ENCODE measurements at regions not wholly inside any gene's neighbourhood (a gene's known extent, or its start where the extent isn't known, plus 50 kb on each side); places are given as distances from the start of the nearest gene placed in this dataset.

DNA sequence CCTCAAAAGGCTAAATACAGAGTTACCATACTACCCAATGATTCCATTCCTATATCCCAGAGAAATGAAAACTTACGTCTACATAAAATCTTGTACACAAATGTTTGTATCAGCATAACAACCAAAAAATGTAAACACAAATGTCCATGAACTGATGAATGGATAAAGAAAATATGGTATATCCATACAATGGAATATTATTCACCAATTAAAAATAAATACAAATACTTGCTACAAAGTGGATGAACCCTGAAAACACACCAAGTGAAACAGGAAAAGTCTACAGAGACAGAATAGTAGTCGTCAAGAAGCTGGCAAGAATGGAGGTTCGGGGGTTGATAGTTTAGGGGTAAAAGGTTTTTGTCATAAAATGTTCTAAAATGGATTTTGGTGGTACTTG lies 54.0 kb upstream of the ANKRD28 start:
- Histone ChIP-seq H3K9me3 (peaks cover 0 to 5% (median 0%) of the 10 kb centered on the region in 3 donors), H3K36me3 (no peaks in the 10 kb centered on the region), H3K4me3 (no peak overlapping the region), H3K27ac (no peak overlapping the region), H3K27me3 (no peaks in the 10 kb centered on the region), H3K4me1 (no peaks in the 10 kb centered on the region)
- ATAC-seq: no peak
- 97 to 98% methylated on average over 3 of the region's 3 CpGs for WGBS, 2 donors (ENCODE audit: low coverage in 1 of 2)
- TF ChIP-seq, protein P1, sequence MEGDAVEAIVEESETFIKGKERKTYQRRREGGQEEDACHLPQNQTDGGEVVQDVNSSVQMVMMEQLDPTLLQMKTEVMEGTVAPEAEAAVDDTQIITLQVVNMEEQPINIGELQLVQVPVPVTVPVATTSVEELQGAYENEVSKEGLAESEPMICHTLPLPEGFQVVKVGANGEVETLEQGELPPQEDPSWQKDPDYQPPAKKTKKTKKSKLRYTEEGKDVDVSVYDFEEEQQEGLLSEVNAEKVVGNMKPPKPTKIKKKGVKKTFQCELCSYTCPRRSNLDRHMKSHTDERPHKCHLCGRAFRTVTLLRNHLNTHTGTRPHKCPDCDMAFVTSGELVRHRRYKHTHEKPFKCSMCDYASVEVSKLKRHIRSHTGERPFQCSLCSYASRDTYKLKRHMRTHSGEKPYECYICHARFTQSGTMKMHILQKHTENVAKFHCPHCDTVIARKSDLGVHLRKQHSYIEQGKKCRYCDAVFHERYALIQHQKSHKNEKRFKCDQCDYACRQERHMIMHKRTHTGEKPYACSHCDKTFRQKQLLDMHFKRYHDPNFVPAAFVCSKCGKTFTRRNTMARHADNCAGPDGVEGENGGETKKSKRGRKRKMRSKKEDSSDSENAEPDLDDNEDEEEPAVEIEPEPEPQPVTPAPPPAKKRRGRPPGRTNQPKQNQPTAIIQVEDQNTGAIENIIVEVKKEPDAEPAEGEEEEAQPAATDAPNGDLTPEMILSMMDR (IDR thresholded peaks at IDR 0.05): no peak
- no peak for TF ChIP-seq POLR2AphosphoS5 (IDR thresholded peaks at IDR 0.05)
- TF ChIP-seq EP300 (IDR thresholded peaks at IDR 0.05): no peak
- TF ChIP-seq POLR2A (IDR thresholded peaks at IDR 0.05): no peak

DNA sequence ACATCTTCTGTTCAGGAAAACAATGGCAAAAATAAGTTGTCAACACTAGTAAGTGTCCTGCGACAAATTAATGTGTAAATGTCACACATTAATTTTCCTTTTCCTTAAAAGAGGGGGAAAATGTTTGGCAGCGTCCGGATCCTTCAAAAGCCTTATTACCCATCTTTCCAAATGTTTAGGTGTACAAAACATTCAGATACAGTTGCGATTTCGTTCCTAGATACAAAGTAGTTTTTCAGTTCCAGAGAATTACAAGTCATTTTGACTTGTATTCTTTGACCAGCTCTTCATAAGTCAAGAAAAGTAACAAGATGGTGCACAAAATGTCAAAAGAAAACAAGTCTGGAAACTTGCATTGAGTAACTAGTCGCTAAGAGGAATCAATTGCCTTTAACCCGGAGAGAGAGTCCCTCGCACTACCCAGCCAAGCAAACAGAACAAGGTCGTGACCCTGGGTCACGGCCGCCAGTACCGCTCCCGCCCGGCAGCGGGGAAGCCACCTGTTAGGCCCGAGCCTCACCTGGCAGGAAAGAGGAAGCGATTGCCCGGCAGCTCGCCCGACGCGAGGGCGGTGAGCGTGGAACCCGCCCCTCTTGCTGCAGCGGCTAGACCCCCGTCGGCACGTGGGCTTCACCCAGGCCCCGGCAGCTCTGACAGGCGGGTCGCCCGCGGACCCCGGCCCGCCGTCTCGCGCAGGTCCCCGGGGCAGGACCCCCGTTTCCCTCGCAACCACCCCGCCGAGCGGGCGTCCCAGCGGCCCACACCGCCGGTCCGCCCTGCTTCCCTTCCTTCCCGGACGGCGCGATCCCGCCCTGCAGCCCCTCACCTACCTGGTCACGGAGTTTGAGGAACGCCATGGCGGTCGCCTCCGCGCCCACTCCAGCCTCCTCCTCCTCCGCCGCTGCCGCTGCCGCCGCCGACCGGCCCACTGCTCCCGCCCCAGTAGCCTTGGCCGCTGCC lies 61.0 kb upstream of the ANKRD28 start:
- Histone ChIP-seq H3K9me3 (no peaks in the 10 kb centered on the region), H3K4me1 (peaks cover 3 to 21% (median 5%) of the 10 kb centered on the region in 3 donors), H3K36me3 (no peaks in the 10 kb centered on the region), H3K27ac (peak overlapping the region in 3 of 4 donors; percentile 81 to 85 (median 82)), H3K4me3 (peak overlapping the region; percentile 85 to 90), H3K27me3 (no peaks in the 10 kb centered on the region)
- ATAC-seq: no peak
- TF ChIP-seq EP300 (IDR thresholded peaks at IDR 0.05): no peak
- TF ChIP-seq, protein P1 (IDR thresholded peaks at IDR 0.05): peak in 2 of 4 experiments; percentile 27 to 33
- TF ChIP-seq POLR2AphosphoS5 (IDR thresholded peaks at IDR 0.05): peak; percentile 6
- 14 to 52% methylated on average over 5 to 14 of the region's 70 CpGs for WGBS, 2 donors (ENCODE audit: low coverage in 1 of 2)

DNA sequence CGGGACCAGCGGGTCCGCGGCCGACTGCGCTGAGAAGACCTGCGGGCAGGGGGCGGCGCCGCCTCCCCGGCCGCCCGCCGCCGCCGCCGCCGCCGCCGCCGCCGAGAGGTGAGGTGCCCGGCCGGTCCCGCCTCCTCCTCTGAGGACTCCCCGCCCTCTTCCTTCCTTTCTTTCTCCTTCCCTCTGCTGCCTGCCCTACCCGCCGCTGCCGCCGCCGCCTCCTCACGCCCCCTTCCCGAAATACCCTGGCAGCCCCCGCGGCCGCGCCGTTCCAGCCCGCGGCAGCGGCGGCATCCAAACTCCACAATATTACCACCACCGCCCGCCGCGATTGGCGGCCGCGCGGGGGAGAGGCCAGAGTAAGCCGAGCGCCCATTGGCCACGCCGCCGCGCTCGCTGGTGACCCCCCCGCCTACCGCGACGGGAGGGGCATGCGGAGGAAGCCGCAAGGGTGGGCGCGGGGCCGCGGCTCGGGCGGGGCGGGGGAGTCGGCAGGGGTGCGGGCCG lies 61.8 kb upstream of the ANKRD28 start:
- WGBS, 2 donors (ENCODE audit: low coverage in 1 of 2): no CpG with 5 or more reads among the region's 73 CpGs
- TF ChIP-seq POLR2A (IDR thresholded peaks at IDR 0.05): peak; percentile 23 to 27
- TF ChIP-seq, protein P1 (IDR thresholded peaks at IDR 0.05): peak in 1 of 4 experiments; percentile 56
- peak; percentile 82 for TF ChIP-seq POLR2AphosphoS5 (IDR thresholded peaks at IDR 0.05)
- no peak for TF ChIP-seq EP300 (IDR thresholded peaks at IDR 0.05)
- H3K9me3 ChIP-seq: no peaks in the 10 kb centered on the region
- no peaks in the 10 kb centered on the region for H3K36me3 ChIP-seq
- H3K4me3 ChIP-seq: peak overlapping the region; percentile 85 to 90
- no peaks in the 10 kb centered on the region for H3K27me3 ChIP-seq
- H3K27ac ChIP-seq: peak overlapping the region; percentile 8 to 85 (median 82)
- peaks cover 3 to 21% (median 5%) of the 10 kb centered on the region in 3 donors for H3K4me1 ChIP-seq
- peak; percentile 95 for ATAC-seq

DNA sequence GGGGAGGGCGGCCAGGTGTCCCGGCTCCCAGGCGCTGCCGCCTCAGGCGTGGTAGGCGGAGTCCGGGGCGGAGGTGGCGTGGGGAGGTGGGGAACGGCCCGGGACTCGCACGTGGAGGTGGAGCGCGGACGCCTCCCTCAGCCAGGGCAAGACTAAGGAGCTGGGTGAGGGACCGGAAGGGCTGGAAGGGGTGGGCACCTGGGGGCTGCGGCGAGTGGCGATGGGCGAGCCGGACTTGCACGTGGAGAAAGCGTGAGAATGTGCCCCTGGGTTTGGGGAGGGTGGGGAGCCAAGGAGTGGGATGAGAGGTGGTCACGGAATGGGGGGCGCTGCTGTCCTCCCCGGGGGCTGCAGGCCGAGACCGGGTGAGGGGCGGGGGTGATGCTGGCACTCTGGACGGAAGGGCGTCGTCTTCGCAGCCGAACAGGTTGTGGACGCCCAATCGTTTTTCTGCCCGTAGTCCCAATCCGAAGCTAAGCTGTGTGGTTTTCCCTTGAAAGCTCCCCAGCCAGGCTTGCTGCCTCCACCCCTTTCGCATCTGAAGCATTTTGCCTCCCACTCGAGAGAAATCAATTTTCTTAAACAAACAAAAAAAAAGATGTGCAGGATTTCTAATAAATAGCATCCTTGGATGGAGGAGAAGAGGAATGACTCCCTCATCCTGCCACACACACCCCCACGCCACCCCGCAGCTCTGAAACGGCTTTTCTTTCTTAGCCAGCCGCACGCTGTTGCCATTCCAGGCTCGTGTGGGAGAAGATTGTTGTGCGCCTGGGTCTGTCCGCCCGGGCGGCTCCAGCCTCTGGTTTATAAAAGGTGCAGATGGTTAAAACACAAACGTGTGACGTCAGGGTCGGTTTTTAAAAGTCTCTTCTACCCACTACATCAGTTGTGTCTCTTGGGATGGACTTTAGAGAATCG lies 62.5 kb upstream of the ANKRD28 start:
- Histone ChIP-seq H3K9me3 (no peaks in the 10 kb centered on the region), H3K27me3 (no peaks in the 10 kb centered on the region), H3K36me3 (no peaks in the 10 kb centered on the region), H3K27ac (peak overlapping the region; percentile 8 to 85 (median 82)), H3K4me1 (peaks cover 3 to 21% (median 5%) of the 10 kb centered on the region in 3 donors), H3K4me3 (peak overlapping the region; percentile 85 to 90)
- TF ChIP-seq, protein P1 (IDR thresholded peaks at IDR 0.05): no peak
- peak; percentile 35 for TF ChIP-seq POLR2AphosphoS5 (IDR thresholded peaks at IDR 0.05)
- ATAC-seq: peak; percentile 78
- 0% methylated on average over 28 to 43 of the region's 55 CpGs for WGBS, 2 donors (ENCODE audit: low coverage in 1 of 2)
